AG08395 (cell line): ENCODE measurements at regions not wholly inside any gene's neighbourhood (a gene's known extent, or its start where the extent isn't known, plus 50 kb on each side); places are given as distances from the start of the nearest gene placed in this dataset.
"Not testable (repeated sequence)": the region's sequence is repeated elsewhere in the genome, so short reads cannot be mapped to it uniquely, and the experiment has no call there.

Experiments used
- DNase-seq: peaks from one replicate; pipeline ENCODE4 v3.0.0; 2012; ENCODE audit warnings: mixed read lengths, low spot score

- DNase-seq, result no peak
These were observed 342.3 kb upstream of the TMEFF2 start for GRCh38 chr2:192536922-192537624.

GRCh38 chr2:192535956-192536921 is 341.5 kb upstream of the TMEFF2 start:
- DNase-seq, result no peak

- DNase-seq, result no peak
These were observed 339.3 kb upstream of the TMEFF2 start for GRCh38 chr2:192534072-192534471.

- not testable (repeated sequence) for DNase-seq
These were observed 330.0 kb upstream of the TMEFF2 start for GRCh38 chr2:192524642-192525251.

- DNase-seq, result not testable (repeated sequence)
These were observed 329.5 kb upstream of the TMEFF2 start for GRCh38 chr2:192524214-192524613.

GRCh38 chr2:192515937-192516336 is 321.2 kb upstream of the TMEFF2 start:
- DNase-seq, result no peak

GRCh38 chr2:192513575-192513974 is 318.8 kb upstream of the TMEFF2 start:
- DNase-seq, result no peak

- not testable (repeated sequence) for DNase-seq
These were observed 313.2 kb upstream of the TMEFF2 start for GRCh38 chr2:192507836-192508450.

- DNase-seq, result no peak
These were observed 305.9 kb upstream of the TMEFF2 start for GRCh38 chr2:192500550-192501200.

GRCh38 chr2:192499476-192499875 is 304.7 kb upstream of the TMEFF2 start:
- DNase-seq, result no peak

- no peak for DNase-seq
These were observed 304.0 kb upstream of the TMEFF2 start for GRCh38 chr2:192498747-192499146.

- DNase-seq, result not testable (repeated sequence)
These were observed 293.4 kb upstream of the TMEFF2 start for GRCh38 chr2:192488158-192488557.

- no peak for DNase-seq
These were observed 292.9 kb upstream of the TMEFF2 start for GRCh38 chr2:192487636-192488035.

GRCh38 chr2:192484903-192485302 is 290.2 kb upstream of the TMEFF2 start:
- DNase-seq, result no peak

GRCh38 chr2:192480984-192481383 is 286.3 kb upstream of the TMEFF2 start:
- DNase-seq, result no peak

- no peak for DNase-seq
These were observed 278.6 kb upstream of the TMEFF2 start for GRCh38 chr2:192473331-192473730.

GRCh38 chr2:192471982-192472381 is 277.2 kb upstream of the TMEFF2 start:
- no peak for DNase-seq

- DNase-seq, result no peak
These were observed 274.9 kb upstream of the TMEFF2 start for GRCh38 chr2:192469612-192470011.

- no peak for DNase-seq
These were observed 273.4 kb upstream of the TMEFF2 start for GRCh38 chr2:192467953-192468660.

- DNase-seq, result no peak
These were observed 270.4 kb upstream of the TMEFF2 start for GRCh38 chr2:192465141-192465540.

GRCh38 chr2:192459422-192459821 is 264.7 kb upstream of the TMEFF2 start:
- no peak for DNase-seq
